PC-9 (cell line): ENCODE measurements at regions not wholly inside any gene's neighbourhood (a gene's known extent, or its start where the extent isn't known, plus 50 kb on each side); places are given as distances from the start of the nearest gene placed in this dataset.

Experiments used
- EZH2 ChIP-seq: fragments of 200-600 bp; sonication (generic); IDR thresholded peaks from 2 replicates; pipeline ENCODE4 v1.8.0; 2017; ENCODE audit warnings: antibody characterized with exemption, low read depth
- TF ChIP-seq, protein P1 (sequence below): fragments of 200-600 bp; sonication (generic); conservative IDR thresholded peaks from 2 replicates; pipeline ENCODE4 v1.6.1; 2017; ENCODE audit warnings: mixed run types, antibody characterized with exemption, mild to moderate bottlenecking, moderate library complexity

DNA sequence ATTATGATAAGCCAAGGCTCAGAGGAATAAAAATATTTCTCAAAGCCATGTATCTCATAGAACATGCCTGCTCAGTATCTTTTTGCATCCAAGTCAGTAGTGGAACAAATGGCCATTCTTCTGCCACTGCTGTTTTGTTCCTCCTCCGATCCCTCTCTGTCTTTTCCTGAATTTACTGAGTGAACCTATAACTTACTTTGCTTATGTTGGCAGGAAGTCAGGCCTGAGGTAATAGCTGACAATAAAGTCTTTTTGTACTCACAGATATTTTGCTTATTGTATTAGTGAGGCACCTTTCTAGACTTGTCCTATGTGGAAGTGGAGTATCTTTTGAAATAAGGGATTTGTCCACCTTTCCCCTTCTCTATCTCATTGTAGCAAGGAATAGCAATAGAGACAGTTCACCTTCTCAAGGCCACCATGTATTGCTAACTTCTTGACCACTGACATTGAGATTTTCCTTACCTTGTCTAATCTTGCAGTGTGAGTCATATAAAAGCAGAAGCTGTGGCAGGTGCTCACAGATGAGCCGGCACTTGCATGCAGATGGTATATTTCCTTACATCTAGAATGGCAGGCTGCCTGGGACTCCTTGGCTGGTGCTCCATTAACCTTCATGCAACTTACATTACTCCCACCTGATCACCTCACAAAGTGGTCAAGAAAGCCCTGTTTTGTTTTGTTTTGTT, 68.2 kb downstream of the AGTR2 start:
- TF ChIP-seq, protein P1, sequence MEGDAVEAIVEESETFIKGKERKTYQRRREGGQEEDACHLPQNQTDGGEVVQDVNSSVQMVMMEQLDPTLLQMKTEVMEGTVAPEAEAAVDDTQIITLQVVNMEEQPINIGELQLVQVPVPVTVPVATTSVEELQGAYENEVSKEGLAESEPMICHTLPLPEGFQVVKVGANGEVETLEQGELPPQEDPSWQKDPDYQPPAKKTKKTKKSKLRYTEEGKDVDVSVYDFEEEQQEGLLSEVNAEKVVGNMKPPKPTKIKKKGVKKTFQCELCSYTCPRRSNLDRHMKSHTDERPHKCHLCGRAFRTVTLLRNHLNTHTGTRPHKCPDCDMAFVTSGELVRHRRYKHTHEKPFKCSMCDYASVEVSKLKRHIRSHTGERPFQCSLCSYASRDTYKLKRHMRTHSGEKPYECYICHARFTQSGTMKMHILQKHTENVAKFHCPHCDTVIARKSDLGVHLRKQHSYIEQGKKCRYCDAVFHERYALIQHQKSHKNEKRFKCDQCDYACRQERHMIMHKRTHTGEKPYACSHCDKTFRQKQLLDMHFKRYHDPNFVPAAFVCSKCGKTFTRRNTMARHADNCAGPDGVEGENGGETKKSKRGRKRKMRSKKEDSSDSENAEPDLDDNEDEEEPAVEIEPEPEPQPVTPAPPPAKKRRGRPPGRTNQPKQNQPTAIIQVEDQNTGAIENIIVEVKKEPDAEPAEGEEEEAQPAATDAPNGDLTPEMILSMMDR: no peak
- TF ChIP-seq EZH2: no peak
